GM12873 (cell line): ENCODE measurements at regions not wholly inside any gene's neighbourhood (a gene's known extent, or its start where the extent isn't known, plus 50 kb on each side); places are given as distances from the start of the nearest gene placed in this dataset.

Experiments
- CTCF ChIP-seq: IDR thresholded peaks from 2 replicates; pipeline ENCODE4 v1.5.1; 2012; ENCODE audit warnings: low read depth, mild to moderate bottlenecking, moderate library complexity, low read length, control low read depth; ENCODE audit not compliant: insufficient read depth; ENCODE audit errors: missing control alignments

- TF ChIP-seq CTCF = peak; percentile 87
Observed at GRCh38 chr5:57650360-57651069, 167.9 kb upstream of the ACTBL2 start.

GRCh38 chr5:57642698-57643097, 160.1 kb upstream of the ACTBL2 start:
- no peak for TF ChIP-seq CTCF

GRCh38 chr5:57642066-57642465, 159.5 kb upstream of the ACTBL2 start:
- TF ChIP-seq CTCF = no peak

GRCh38 chr5:57635146-57635777, 152.7 kb upstream of the ACTBL2 start:
- TF ChIP-seq CTCF = no peak

GRCh38 chr5:57632937-57633336, 150.3 kb upstream of the ACTBL2 start:
- no peak for TF ChIP-seq CTCF

GRCh38 chr5:57627661-57628060, 145.1 kb upstream of the ACTBL2 start:
- TF ChIP-seq CTCF = no peak

GRCh38 chr5:57626703-57627102, 144.1 kb upstream of the ACTBL2 start:
- no peak for TF ChIP-seq CTCF
